Stomach (tissue), 4 donors: ENCODE measurements at regions not wholly inside any gene's neighbourhood (a gene's known extent, or its start where the extent isn't known, plus 50 kb on each side); places are given as distances from the start of the nearest gene placed in this dataset.

Source experiments
- CTCF ChIP-seq, 7 experiments: fragments of 450-650 bp in 4 of 7; fragments of 200-600 bp in 3 of 7; sonication (generic) in 3 of 7; IDR thresholded peaks; one replicate each; pipeline ENCODE4 v1.5.1; 2016 to 2019; ENCODE audit warnings: antibody characterized with exemption in 7 of 7, control low read depth in 2 of 7, mild to moderate bottlenecking in 1 of 7
- EP300 ChIP-seq: sonication (generic); formaldehyde crosslinking; IDR thresholded peaks from one replicate; pipeline ENCODE4 v1.6.1; 2017; ENCODE audit warnings: antibody characterized with exemption
- POLR2AphosphoS5 ChIP-seq, 3 donors: sonication (generic); formaldehyde crosslinking; IDR thresholded peaks; one replicate each; pipeline ENCODE4 v1.6.1; 2016; ENCODE audit warnings: antibody characterized with exemption in 3 of 3

GRCh38 chr9:30172206-30172605, 2212.2 kb upstream of the ACO1 start:
- TF ChIP-seq EP300 (no peak), CTCF (IDR thresholded peaks at IDR 0.05) (no peak), POLR2AphosphoS5 (IDR thresholded peaks at IDR 0.05) (no peak)
